ENCODE measurements at regions not wholly inside any gene's neighbourhood (a gene's known extent, or its start where the extent isn't known, plus 50 kb on each side); places are given as distances from the start of the nearest gene placed in this dataset.

GRCh38 chr22:48713272-48714205, 1114.1 kb downstream of the BRD1 start:
- DNase-seq (ENCODE audit: extremely low read depth, insufficient read length) = no peak
- TF ChIP-seq CTCF (IDR thresholded peaks at IDR 0.05; ENCODE audit: insufficient read depth, low read length, poor library complexity, severe bottlenecking) = no peak
- H3K4me3 ChIP-seq (replicated peaks; ENCODE audit: low read depth, low read length) = no peak overlapping the region
- H3K27me3 ChIP-seq (replicated peaks; ENCODE audit: control insufficient read depth, insufficient read depth, low read length) = no peaks in the 10 kb centered on the region
- H3K36me3 ChIP-seq (ENCODE audit: control insufficient read depth, insufficient read depth, low read length) = no peaks in the 10 kb centered on the region

- TF ChIP-seq CTCF (IDR thresholded peaks at IDR 0.05; ENCODE audit: insufficient read depth, low read length, poor library complexity, severe bottlenecking) = no peak
- Histone ChIP-seq H3K36me3 (ENCODE audit: control insufficient read depth, insufficient read depth, low read length) (no peaks in the 10 kb centered on the region), H3K27me3 (replicated peaks; ENCODE audit: control insufficient read depth, insufficient read depth, low read length) (no peaks in the 10 kb centered on the region), H3K4me3 (replicated peaks; ENCODE audit: low read depth, low read length) (no peak overlapping the region)
- DNase-seq (ENCODE audit: extremely low read depth, insufficient read length) = no peak
These were observed 1115.0 kb downstream of the BRD1 start for GRCh38 chr22:48712558-48713271.

GRCh38 chr22:48711669-48712068, 1116.0 kb downstream of the BRD1 start:
- Histone ChIP-seq H3K27me3 (replicated peaks; ENCODE audit: control insufficient read depth, insufficient read depth, low read length) (no peaks in the 10 kb centered on the region), H3K36me3 (ENCODE audit: control insufficient read depth, insufficient read depth, low read length) (no peaks in the 10 kb centered on the region), H3K4me3 (replicated peaks; ENCODE audit: low read depth, low read length) (no peak overlapping the region)
- no peak for TF ChIP-seq CTCF (IDR thresholded peaks at IDR 0.05; ENCODE audit: insufficient read depth, low read length, poor library complexity, severe bottlenecking)
- no peak for DNase-seq (ENCODE audit: extremely low read depth, insufficient read length)

- DNase-seq (ENCODE audit: extremely low read depth, insufficient read length) = no peak
- no peak for TF ChIP-seq CTCF (IDR thresholded peaks at IDR 0.05; ENCODE audit: insufficient read depth, low read length, poor library complexity, severe bottlenecking)
These were observed 1116.6 kb downstream of the BRD1 start for GRCh38 chr22:48711031-48711431.

GRCh38 chr22:48710410-48710809, 1117.3 kb downstream of the BRD1 start:
- TF ChIP-seq CTCF (IDR thresholded peaks at IDR 0.05; ENCODE audit: insufficient read depth, low read length, poor library complexity, severe bottlenecking) = no peak
- no peaks in the 10 kb centered on the region for H3K27me3 ChIP-seq (replicated peaks; ENCODE audit: control insufficient read depth, insufficient read depth, low read length)
- no peak overlapping the region for H3K4me3 ChIP-seq (replicated peaks; ENCODE audit: low read depth, low read length)
- no peak for DNase-seq (ENCODE audit: extremely low read depth, insufficient read length)
- H3K36me3 ChIP-seq (ENCODE audit: control insufficient read depth, insufficient read depth, low read length) = no peaks in the 10 kb centered on the region

More at GRCh38 chr22:48711031-48711431, 1116.6 kb downstream of the BRD1 start:
- no peaks in the 10 kb centered on the region for H3K36me3 ChIP-seq (ENCODE audit: control insufficient read depth, insufficient read depth, low read length)
- no peaks in the 10 kb centered on the region for H3K27me3 ChIP-seq (replicated peaks; ENCODE audit: control insufficient read depth, insufficient read depth, low read length)
- no peak overlapping the region for H3K4me3 ChIP-seq (replicated peaks; ENCODE audit: low read depth, low read length)
